SK-N-SH (cell line): ENCODE measurements at regions not wholly inside any gene's neighbourhood (a gene's known extent, or its start where the extent isn't known, plus 50 kb on each side); places are given as distances from the start of the nearest gene placed in this dataset.

Source experiments
- CTCF ChIA-PET: fragments of 300-600, 350-600 bp; formaldehyde crosslinking; extraction: SDS; loops from one replicate; lab custom pipeline; 2021; lab: Yijun Ruan, JAX
- POLR2A ChIA-PET: fragments of 350-600 bp; sonication (Branson Sonifier 250); formaldehyde crosslinking; extraction: SDS; loops from one replicate; lab custom pipeline; 2020; ENCODE audit warnings: antibody characterized with exemption, inconsistent platforms; lab: Yijun Ruan, JAX
- DNase-seq: peaks from one replicate; pipeline ENCODE4 v3.0.0; 2012
- H2AFZ ChIP-seq: fragments of 200-600 bp; sonication (generic); 2 replicates; pipeline ENCODE4 v1.8.1; 2016; ENCODE audit warnings: antibody characterized with exemption, mild to moderate bottlenecking, low read depth
- H3F3A ChIP-seq: fragments of 200-600 bp; sonication (generic); replicated peaks from 2 replicates; pipeline ENCODE3; 2016; ENCODE audit warnings: antibody characterized with exemption, mild to moderate bottlenecking; ENCODE audit not compliant: insufficient read depth
- H3K27ac ChIP-seq, 2 experiments: fragments of 200-500 bp in 1 of 2; fragments of 200-600 bp in 1 of 2; sonication (Bioruptor generic) in 1 of 2; sonication (generic), shearing (Covaris generic) in 1 of 2; 2 replicates each; pipeline versions ENCODE4 v1.5.1 to v1.6.1; 2014 to 2016; ENCODE audit warnings: low read depth in 2 of 2, inconsistent platforms in 1 of 2, low read length in 1 of 2, mild to moderate bottlenecking in 1 of 2, mixed read lengths in 1 of 2
- H3K27me3 ChIP-seq: fragments of 200-600 bp; sonication (generic), shearing (Covaris generic); 2 replicates; pipeline ENCODE4 v1.6.1; 2016; ENCODE audit warnings: mixed run types; ENCODE audit not compliant: insufficient read depth
- H3K36me3 ChIP-seq, 2 experiments: fragments of 200-500 bp in 1 of 2; fragments of 200-600 bp in 1 of 2; sonication (Bioruptor generic) in 1 of 2; sonication (generic) in 1 of 2; replicated peaks in 1 of 2; 2 replicates each; pipeline versions ENCODE3 to v1.5.1; 2014 to 2016; ENCODE audit warnings: low read length in 1 of 2, mild to moderate bottlenecking in 1 of 2; ENCODE audit not compliant: insufficient read depth in 2 of 2, control insufficient read depth in 1 of 2
- H3K4me1 ChIP-seq, 2 experiments: fragments of 200-500 bp in 1 of 2; fragments of 200-600 bp in 1 of 2; sonication (Bioruptor generic) in 1 of 2; sonication (generic), shearing (Covaris generic) in 1 of 2; 2 replicates each; pipeline versions ENCODE4 v1.5.1 to v1.6.1; 2014 to 2016; ENCODE audit warnings: low read depth in 1 of 2, low read length in 1 of 2, mixed run types in 1 of 2; ENCODE audit not compliant: insufficient read depth in 2 of 2, control insufficient read depth in 1 of 2
- H3K4me2 ChIP-seq: fragments of 200-600 bp; sonication (generic), shearing (Covaris generic); 2 replicates; pipeline ENCODE4 v1.6.1; 2017; ENCODE audit warnings: mixed run types
- H3K4me3 ChIP-seq, 2 experiments: fragments of 200-500 bp in 1 of 2; fragments of 200-600 bp in 1 of 2; sonication (Bioruptor generic) in 1 of 2; sonication (generic), shearing (Covaris generic) in 1 of 2; 2 replicates each; pipeline versions ENCODE4 v1.5.1 to v1.8.1; 2014 to 2016; ENCODE audit warnings: low read depth in 2 of 2, inconsistent platforms in 1 of 2, low read length in 1 of 2, mild to moderate bottlenecking in 1 of 2, mixed read lengths in 1 of 2, moderate library complexity in 1 of 2
- H3K79me2 ChIP-seq: fragments of 200-600 bp; sonication (generic); 2 replicates; pipeline ENCODE4 v1.8.1; 2017; ENCODE audit warnings: mild to moderate bottlenecking; ENCODE audit not compliant: insufficient read depth
- H3K9ac ChIP-seq: fragments of 200-600 bp; sonication (generic); 2 replicates; pipeline ENCODE4 v1.6.1; 2017; ENCODE audit warnings: mixed run types
- H3K9me2 ChIP-seq: fragments of 200-600 bp; sonication (generic); 2 replicates; pipeline ENCODE4 v1.6.1; 2017; ENCODE audit warnings: mixed run types
- H3K9me3 ChIP-seq: fragments of 200-600 bp; sonication (generic); 2 replicates; pipeline ENCODE4 v1.6.1; 2017; ENCODE audit warnings: mixed run types, mild to moderate bottlenecking, moderate library complexity
- H4K20me1 ChIP-seq: fragments of 200-600 bp; sonication (generic); 2 replicates; pipeline ENCODE4 v1.6.1; 2017; ENCODE audit warnings: mild to moderate bottlenecking, mixed run types; ENCODE audit not compliant: insufficient read depth
- CHD2 ChIP-seq: fragments of 150-350 bp; IDR thresholded peaks from 2 replicates; pipeline ENCODE4 v1.6.1; 2018; ENCODE audit warnings: low read length; ENCODE audit not compliant: partially characterized antibody
- CTCF ChIP-seq: fragments of 200-600 bp; sonication (generic); IDR thresholded peaks from 2 replicates; pipeline ENCODE4 v1.6.1; 2017; ENCODE audit warnings: antibody characterized with exemption, mild to moderate bottlenecking, moderate library complexity
- ELF1 ChIP-seq: IDR thresholded peaks from 2 replicates; pipeline ENCODE4 v1.4.0; 2012
- EP300 ChIP-seq, 2 experiments: IDR thresholded peaks; 2 replicates each; pipeline versions ENCODE4 v1.4.0 to v1.6.1; 2012; ENCODE audit warnings: borderline replicate concordance in 1 of 2, low read depth in 1 of 2, low read length in 1 of 2
- EZH2phosphoT487 ChIP-seq: fragments of 200-600 bp; sonication (generic); IDR thresholded peaks from 2 replicates; pipeline ENCODE4 v1.6.1; 2017; ENCODE audit warnings: low read depth, mixed run types, mild to moderate bottlenecking, antibody characterized with exemption, moderate library complexity, borderline replicate concordance
- FOSL2 ChIP-seq: IDR thresholded peaks from 2 replicates; pipeline ENCODE4 v1.4.0; 2012; ENCODE audit warnings: low read depth, mild to moderate bottlenecking, moderate library complexity, borderline replicate concordance
- FOXJ3 ChIP-seq: sonication (generic); formaldehyde crosslinking; IDR thresholded peaks from 2 replicates; pipeline ENCODE4 v1.5.1; 2020; ENCODE audit warnings: mild to moderate bottlenecking, missing genetic modification reagents
- GABPA ChIP-seq: IDR thresholded peaks from 2 replicates; pipeline ENCODE4 v1.4.0; 2012; ENCODE audit warnings: low read depth, mild to moderate bottlenecking
- IRF3 ChIP-seq: fragments of 150-350 bp; IDR thresholded peaks from 2 replicates; pipeline ENCODE4 v1.6.1; 2016; ENCODE audit warnings: mild to moderate bottlenecking, low read depth, low read length
- JUND ChIP-seq: IDR thresholded peaks from 2 replicates; pipeline ENCODE4 v1.4.0; 2012
- MXI1 ChIP-seq: IDR thresholded peaks from 2 replicates; pipeline ENCODE4 v1.6.1; 2012; ENCODE audit warnings: mild to moderate bottlenecking, low read depth, low read length, improper control_type of control experiment
- RAD21 ChIP-seq: IDR thresholded peaks from 2 replicates; pipeline ENCODE4 v1.6.1; 2012; ENCODE audit warnings: mild to moderate bottlenecking, low read length
- RCOR1 ChIP-seq: fragments of 150-350 bp; IDR thresholded peaks from 2 replicates; pipeline ENCODE4 v1.6.1; 2017; ENCODE audit warnings: antibody characterized with exemption, low read length
- SIN3A ChIP-seq: IDR thresholded peaks from 2 replicates; pipeline ENCODE4 v1.6.1; 2012; ENCODE audit warnings: low read depth, mild to moderate bottlenecking, low read length, moderate library complexity, borderline replicate concordance
- TAF1 ChIP-seq: IDR thresholded peaks from 2 replicates; pipeline ENCODE4 v1.6.1; 2012; ENCODE audit warnings: low read depth, mild to moderate bottlenecking, low read length, moderate library complexity, borderline replicate concordance
- whole genome bisulfite sequencing: methylation state at CpG from one replicate; pipeline ENCODE4 v1.1.6; 2017; ENCODE audit warnings: low lambda C conversion rate; 5-methylcytosine and 5-hydroxymethylcytosine counted together
- TF ChIP-seq, protein P1 (sequence below): IDR thresholded peaks from 2 replicates; pipeline ENCODE4 v1.4.0; 2012; ENCODE audit warnings: low read depth, borderline replicate concordance
- TF ChIP-seq, protein P2 (sequence below): IDR thresholded peaks from 2 replicates; pipeline ENCODE4 v1.4.0; 2012; ENCODE audit warnings: low read depth, borderline replicate concordance

DNA sequence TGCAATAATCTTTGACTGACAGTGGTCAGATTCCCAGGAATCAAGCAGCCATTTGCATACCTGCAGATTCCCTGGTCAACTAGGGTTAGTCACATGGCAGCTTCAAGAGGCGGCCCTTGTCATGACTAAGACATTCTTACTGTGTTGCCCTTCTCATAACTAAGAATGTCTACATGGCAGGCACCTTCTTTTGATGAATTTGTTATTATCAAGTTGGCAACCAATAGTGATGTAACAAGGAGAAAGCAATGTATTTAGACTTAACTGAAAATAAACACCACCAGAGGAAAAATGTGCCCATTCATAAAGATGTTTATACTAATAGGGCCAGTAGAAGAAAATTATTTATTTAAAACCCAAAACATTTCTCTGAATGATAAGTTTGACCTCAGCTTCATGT is 215.6 kb downstream of the TLE1 start:
- TF ChIP-seq FOSL2, result no peak
- TF ChIP-seq EZH2phosphoT487, result no peak
- TF ChIP-seq FOXJ3 (CRISPR knock-in tag), result no peak
- no peak for TF ChIP-seq RCOR1
- TF ChIP-seq IRF3, result no peak
- TF ChIP-seq RAD21, result no peak
- no peak for TF ChIP-seq TAF1
- TF ChIP-seq, protein P1, sequence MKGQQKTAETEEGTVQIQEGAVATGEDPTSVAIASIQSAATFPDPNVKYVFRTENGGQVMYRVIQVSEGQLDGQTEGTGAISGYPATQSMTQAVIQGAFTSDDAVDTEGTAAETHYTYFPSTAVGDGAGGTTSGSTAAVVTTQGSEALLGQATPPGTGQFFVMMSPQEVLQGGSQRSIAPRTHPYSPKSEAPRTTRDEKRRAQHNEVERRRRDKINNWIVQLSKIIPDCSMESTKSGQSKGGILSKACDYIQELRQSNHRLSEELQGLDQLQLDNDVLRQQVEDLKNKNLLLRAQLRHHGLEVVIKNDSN, result no peak
- TF ChIP-seq GABPA, result no peak
- TF ChIP-seq MXI1, result no peak
- ChIA-PET POLR2A (no interaction called here), CTCF (no interaction called here)
- H3K4me3 ChIP-seq, result no peak overlapping the region
- peaks cover 5% of the 10 kb centered on the region for H3F3A ChIP-seq
- no peaks in the 10 kb centered on the region for H4K20me1 ChIP-seq
- no peaks in the 10 kb centered on the region for H3K27me3 ChIP-seq
- H3K79me2 ChIP-seq, result no peaks in the 10 kb centered on the region
- H3K9me3 ChIP-seq, result no peaks in the 10 kb centered on the region
- no peak overlapping the region for H2AFZ ChIP-seq
- H3K36me3 ChIP-seq, result no peaks in the 10 kb centered on the region
- no peak overlapping the region for H3K4me2 ChIP-seq
- H3K9me2 ChIP-seq, result no peaks in the 10 kb centered on the region
- 77% methylated on average over 1 of the region's 1 CpG for WGBS
- no peak overlapping the region for H3K27ac ChIP-seq
- H3K9ac ChIP-seq, result no peak overlapping the region
- H3K4me1 ChIP-seq, result no peaks in the 10 kb centered on the region; a peak in 2 of 4 replicates
- no peak for DNase-seq

DNA sequence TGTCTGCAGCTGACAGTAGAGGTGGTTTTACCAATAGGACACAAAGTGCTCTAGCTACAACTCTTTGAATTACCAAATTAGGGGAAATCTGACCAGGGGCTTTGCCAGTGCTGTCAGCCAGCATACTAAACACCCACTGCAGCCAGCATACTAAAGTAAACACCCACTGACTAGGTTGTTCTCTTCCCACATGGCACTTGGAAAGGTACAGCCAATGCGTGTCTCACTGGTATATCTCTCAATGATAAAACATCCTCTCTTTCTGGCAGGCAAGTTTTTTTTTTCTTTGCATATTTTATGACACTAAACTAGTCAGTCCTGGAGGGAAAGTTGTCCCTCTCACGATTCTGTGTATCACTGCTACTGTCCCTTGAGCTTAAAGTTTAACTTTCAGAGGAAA is 216.1 kb downstream of the TLE1 start:
- ChIA-PET POLR2A (no interaction called here), CTCF (no interaction called here)
- TF ChIP-seq ELF1 (no peak), SIN3A (no peak), CTCF (no peak), GABPA (no peak), JUND (no peak), CHD2 (no peak), EP300 (IDR thresholded peaks at IDR 0.05; ENCODE audit: borderline replicate concordance in 1 of 2, low read depth in 1 of 2, low read length in 1 of 2) (no peak)
- TF ChIP-seq, protein P2, sequence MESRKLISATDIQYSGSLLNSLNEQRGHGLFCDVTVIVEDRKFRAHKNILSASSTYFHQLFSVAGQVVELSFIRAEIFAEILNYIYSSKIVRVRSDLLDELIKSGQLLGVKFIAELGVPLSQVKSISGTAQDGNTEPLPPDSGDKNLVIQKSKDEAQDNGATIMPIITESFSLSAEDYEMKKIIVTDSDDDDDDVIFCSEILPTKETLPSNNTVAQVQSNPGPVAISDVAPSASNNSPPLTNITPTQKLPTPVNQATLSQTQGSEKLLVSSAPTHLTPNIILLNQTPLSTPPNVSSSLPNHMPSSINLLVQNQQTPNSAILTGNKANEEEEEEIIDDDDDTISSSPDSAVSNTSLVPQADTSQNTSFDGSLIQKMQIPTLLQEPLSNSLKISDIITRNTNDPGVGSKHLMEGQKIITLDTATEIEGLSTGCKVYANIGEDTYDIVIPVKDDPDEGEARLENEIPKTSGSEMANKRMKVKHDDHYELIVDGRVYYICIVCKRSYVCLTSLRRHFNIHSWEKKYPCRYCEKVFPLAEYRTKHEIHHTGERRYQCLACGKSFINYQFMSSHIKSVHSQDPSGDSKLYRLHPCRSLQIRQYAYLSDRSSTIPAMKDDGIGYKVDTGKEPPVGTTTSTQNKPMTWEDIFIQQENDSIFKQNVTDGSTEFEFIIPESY, result no peak
- Histone ChIP-seq H3K27ac (no peak overlapping the region), H3K4me1 (no peaks in the 10 kb centered on the region; a peak in 2 of 4 replicates), H4K20me1 (no peaks in the 10 kb centered on the region), H3K9me3 (no peaks in the 10 kb centered on the region), H2AFZ (no peak overlapping the region), H3K9ac (no peak overlapping the region), H3K27me3 (no peaks in the 10 kb centered on the region), H3K4me2 (no peak overlapping the region), H3K79me2 (no peaks in the 10 kb centered on the region), H3F3A (peaks cover 5% of the 10 kb centered on the region), H3K36me3 (no peaks in the 10 kb centered on the region), H3K4me3 (no peak overlapping the region), H3K9me2 (no peaks in the 10 kb centered on the region)
- WGBS, result 59% methylated on average over 2 of the region's 2 CpGs
- DNase-seq, result no peak
